ENCODE measurements at regions not wholly inside any gene's neighbourhood (a gene's known extent, or its start where the extent isn't known, plus 50 kb on each side); places are given as distances from the start of the nearest gene placed in this dataset.

DNA sequence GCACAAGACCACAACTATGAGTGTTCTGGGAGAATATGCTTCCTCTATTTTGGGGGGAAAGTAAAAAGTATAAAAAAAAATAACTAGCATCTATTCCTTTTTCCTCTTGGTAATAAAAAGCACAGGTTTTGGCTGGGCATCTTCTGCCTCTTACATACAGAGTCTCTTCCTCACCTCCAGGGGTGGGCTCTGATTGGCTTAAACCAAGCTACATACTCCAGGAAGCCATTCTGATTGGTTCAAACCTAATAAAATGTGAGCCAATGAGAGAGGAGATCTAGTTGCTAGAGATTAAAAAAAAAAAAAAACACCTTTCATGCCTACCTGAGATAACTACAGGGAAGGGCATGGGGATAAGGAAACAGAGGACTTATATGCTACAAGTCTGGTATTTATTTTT lies 365.9 kb upstream of the ERCC4 start:
- no peak for DNase-seq

- no peak for DNase-seq
These were observed 365.3 kb upstream of the ERCC4 start for GRCh38 chr16:13554643-13555042.

DNA sequence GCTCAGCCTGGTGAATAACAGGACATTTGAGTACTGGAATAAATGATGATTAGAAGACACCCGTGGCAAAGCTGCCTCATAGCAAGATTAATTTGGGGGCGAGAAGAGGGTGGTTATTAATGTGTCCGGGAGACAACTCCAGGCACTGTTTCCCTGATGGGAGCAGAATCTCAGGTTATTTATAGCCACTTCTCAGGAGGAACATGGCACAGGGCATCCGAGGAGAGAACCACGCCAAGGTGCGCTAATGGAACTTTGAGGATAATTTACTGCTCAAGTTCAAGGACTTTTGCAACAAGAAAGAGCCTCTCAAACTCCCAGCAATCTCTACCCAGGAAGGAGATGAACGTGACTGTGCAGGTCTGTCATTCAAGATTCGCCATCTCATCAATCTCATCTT lies 362.5 kb upstream of the ERCC4 start:
- DNase-seq = no peak

- DNase-seq = no peak
These were observed 361.2 kb upstream of the ERCC4 start for GRCh38 chr16:13558752-13559151.

DNA sequence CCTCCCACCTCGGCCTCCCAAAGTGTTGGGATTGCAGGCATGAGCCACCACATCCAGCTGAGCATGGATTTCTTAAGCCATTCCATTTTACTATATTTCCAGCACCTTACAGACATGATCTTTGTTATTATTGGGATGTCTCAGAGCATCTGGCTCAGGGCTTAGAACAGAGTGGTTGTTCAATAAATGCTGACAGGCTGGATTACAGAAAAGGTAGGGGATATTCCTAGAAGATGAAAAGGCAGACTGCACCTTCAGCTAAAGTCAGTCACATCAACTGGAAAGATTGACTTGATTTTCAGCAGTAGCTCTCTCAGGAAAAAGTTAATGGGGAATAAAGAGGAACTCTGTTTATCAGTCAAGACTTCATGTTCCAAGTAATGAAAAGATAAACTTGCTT lies 360.3 kb upstream of the ERCC4 start:
- DNase-seq = no peak

GRCh38 chr16:13560151-13560550 lies 359.8 kb upstream of the ERCC4 start:
- no peak for DNase-seq

- no peak for DNase-seq
These were observed 358.5 kb upstream of the ERCC4 start for GRCh38 chr16:13561291-13562070.

DNA sequence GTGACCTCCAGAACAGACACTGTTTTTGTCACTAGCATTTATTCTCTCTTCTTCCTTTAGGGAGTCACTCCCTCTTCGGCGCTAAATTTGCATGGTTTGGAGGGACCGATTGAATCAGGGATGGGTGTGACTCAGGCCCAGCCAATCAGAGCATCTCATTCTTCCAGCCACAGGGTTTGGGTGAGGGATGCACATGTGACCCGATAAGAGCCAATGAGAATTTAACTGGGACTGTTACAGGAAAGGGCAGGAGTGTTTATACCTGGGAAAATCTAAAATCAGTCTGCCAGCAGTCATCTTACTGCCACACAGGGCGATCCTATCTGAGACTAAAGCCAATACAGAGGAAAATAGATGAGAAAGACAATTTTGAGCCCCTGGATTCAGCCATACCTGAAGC lies 351.2 kb upstream of the ERCC4 start:
- no peak for DNase-seq

DNA sequence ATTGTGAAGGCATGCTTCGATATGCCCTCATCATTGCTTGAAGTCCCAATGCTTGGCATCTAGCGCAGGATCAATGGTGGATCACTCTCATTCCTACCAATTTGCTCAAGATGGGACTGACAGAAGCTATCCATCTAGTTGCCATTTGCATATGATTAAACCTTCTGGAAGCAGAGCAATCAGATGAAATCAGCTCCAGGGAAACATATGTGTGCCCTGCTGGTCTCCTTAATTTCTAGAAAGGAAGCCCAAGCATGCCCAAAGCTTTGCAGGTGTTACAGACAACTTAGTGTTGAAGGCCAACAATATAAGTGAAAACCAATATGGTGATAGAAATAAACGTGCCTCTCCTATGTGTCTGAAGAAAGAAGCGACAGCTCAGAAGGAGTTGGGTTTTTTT lies 350.0 kb upstream of the ERCC4 start:
- no peak for DNase-seq

DNA sequence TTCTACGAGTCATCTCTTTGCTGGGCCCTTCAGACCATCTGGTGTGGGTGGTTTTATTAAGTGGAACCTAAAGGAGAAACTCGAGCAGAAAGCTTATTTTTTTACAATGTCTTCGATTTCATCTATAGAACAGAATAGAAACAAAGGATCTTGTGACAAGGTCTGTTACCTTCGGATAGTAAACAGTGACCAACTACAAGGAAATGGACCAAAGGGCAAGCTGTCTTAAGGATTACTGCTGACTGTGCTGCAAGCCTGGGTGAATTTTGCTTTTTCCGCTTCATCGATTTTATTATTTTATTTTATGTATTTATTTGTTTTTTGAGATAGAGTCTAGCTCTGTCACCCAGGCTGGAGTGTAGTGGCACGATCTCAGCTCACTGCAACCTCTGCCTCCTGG lies 348.9 kb upstream of the ERCC4 start:
- DNase-seq = no peak

DNA sequence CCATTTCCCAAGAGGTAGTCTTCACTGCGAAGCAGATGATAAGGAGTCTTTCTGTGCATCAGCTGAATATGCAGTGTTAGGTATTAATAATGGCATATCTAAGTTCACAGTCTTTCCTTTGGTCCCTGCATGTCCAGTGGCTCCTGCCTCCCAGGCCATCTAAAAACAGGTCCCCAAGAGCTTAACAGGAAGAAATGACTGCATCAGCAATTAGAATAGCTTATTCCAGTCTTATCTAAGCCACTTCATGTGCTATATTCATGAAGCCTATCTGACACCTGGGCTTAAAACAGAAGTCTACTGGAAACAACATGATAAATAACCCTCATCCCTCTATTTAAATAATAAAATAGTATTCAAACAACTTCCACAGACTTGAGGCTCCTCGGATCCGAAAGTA lies 346.1 kb upstream of the ERCC4 start:
- no peak for DNase-seq

DNA sequence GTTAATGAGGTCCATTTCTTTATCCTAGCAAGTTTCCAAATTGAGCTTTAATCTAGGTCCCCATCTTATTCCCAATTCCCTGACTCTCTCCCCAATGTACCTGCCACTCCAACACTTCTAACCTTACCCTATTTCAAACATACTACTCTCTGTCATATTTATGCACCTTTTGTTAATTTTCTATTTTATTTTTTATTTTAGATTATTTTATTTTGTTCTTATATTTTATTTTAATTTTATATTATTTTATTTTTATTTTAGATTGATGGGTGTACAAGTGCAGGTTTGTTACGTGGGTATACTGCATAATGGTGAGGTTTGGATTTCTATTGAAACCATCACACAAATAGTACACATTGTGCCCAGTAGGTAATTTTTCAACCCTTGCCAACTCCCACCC lies 333.9 kb upstream of the ERCC4 start:
- no peak for DNase-seq

GRCh38 chr16:13587181-13587580 lies 332.8 kb upstream of the ERCC4 start:
- DNase-seq = no peak

DNA sequence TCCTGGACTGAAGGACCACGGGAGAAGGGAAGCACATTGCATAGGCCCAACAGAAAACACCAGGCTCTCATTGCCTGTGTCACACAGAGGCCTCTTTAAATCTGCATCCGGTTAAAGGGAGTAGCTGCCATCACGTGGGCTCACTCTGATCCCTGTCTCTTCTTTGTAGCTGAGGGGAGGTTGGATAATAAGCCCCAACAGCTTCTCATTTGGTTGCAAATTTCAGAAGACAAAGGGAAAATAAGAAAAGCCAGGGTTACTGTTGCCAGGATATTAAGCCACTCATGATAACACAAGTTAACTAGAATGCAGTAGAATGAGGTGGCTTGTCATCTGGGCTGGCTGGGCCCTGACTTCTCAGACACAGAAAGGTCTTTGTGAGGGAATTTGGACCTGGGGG lies 325.1 kb upstream of the ERCC4 start:
- DNase-seq = no peak

GRCh38 chr16:13606804-13607203 lies 313.1 kb upstream of the ERCC4 start:
- DNase-seq = no peak

DNA sequence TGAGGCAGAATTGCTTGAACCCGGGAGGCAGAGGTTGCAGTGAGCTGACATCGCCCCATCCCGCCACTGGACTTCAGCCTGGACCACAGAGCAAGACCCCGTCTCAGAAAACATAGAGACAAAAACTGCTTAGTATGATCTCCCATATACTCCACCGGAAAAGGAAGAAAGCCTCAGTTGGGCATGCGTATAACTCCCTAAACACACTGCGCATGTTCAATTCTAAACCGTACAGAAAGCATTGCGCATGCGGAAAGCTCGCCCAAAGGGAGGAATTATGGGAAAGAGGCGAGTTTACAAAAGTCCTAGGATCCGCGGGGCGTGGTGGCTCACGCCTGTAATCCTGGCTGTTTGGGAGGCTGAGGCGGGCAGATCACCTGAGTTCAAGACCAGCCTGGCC lies 312.7 kb upstream of the ERCC4 start:
- DNase-seq = no peak

GRCh38 chr16:13611596-13611995 lies 308.4 kb upstream of the ERCC4 start:
- no peak for DNase-seq

GRCh38 chr16:13612623-13613022 lies 307.3 kb upstream of the ERCC4 start:
- no peak for DNase-seq

DNA sequence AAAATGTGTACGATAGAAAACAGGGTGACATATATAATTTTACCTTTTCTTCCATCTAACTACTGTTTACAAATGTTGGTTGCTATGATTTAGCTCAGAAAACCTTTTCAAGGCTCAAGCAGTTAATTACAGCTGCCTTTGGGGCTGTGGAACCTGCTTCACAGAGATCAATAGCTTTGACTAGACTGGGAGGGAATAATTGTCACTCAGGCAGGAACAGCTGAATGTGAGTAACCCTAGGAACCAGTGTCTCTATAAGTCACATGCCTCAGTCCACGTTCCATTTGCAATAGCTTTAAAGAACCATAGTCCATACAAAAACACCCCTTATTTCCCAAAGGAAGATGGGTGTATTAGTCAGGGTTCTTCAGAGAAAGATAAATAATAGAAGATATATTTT lies 306.8 kb upstream of the ERCC4 start:
- DNase-seq = no peak

- DNase-seq = no peak
These were observed 298.3 kb upstream of the ERCC4 start for GRCh38 chr16:13621639-13622038.

- DNase-seq = no peak
These were observed 291.8 kb upstream of the ERCC4 start for GRCh38 chr16:13628156-13628555.

GRCh38 chr16:13629704-13630103 lies 290.2 kb upstream of the ERCC4 start:
- no peak for DNase-seq

GRCh38 chr16:13630374-13630773 lies 289.6 kb upstream of the ERCC4 start:
- DNase-seq = no peak

- no peak for DNase-seq
These were observed 288.7 kb upstream of the ERCC4 start for GRCh38 chr16:13631213-13631767.

DNA sequence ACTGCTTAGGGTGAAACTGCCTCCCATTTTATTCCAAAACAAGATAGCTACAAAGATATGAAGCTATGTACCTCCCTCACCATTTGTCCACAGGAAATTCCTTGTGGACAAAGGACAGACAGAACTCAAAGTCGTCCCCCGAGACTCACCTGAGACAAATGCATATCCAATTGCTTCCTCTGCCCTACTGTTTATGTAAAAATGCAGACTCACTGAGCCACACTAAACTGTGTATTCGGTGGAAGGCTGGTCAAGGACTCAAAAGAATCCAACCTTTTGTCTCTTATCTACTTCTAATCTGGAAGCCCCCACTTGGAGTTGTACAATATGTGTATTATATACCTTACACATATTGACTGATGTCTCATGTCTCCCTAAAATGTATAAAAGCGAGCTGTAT lies 288.0 kb upstream of the ERCC4 start:
- DNase-seq = no peak

Data from NCI-H2107 (cell line).